ENCODE measurements at regions not wholly inside any gene's neighbourhood (a gene's known extent, or its start where the extent isn't known, plus 50 kb on each side); places are given as distances from the start of the nearest gene placed in this dataset.

- TF ChIP-seq POLR2A (IDR thresholded peaks at IDR 0.05): no peak
- no peak for TF ChIP-seq CTCF (IDR thresholded peaks at IDR 0.05)
- TF ChIP-seq POLR2AphosphoS5 (IDR thresholded peaks at IDR 0.05; ENCODE audit: insufficient read depth in 1 of 2, low read depth in 1 of 2): no peak
Observed at GRCh38 chr4:178535939-178536579, 1093.8 kb upstream of the AGA start.

Measured in vagina (tissue), 2 donors.